IMR-90 (cell line): ENCODE measurements at regions not wholly inside any gene's neighbourhood (a gene's known extent, or its start where the extent isn't known, plus 50 kb on each side); places are given as distances from the start of the nearest gene placed in this dataset.

Experiments
- ATAC-seq: fragments of 200-7000 bp; cut with Tn5 transposase; 2 replicates; pipeline ENCODE4 v1.9.1; 2020; ENCODE audit warnings: low read depth, mild to moderate bottlenecking, moderate library complexity
- BruUV-seq: library from RNA; stranded (reverse); fragments of 400-500 nt; replicated peaks from 2 replicates; lab custom pipeline; 2021; lab: Mats Ljungman, UMichigan
- CTCF ChIA-PET: fragments of 300-600 bp; formaldehyde crosslinking; extraction: SDS; loops from one replicate; lab custom pipeline; 2021; ENCODE audit warnings: antibody characterized with exemption; lab: Yijun Ruan, JAX
- POLR2A ChIA-PET: fragments of 300-600 bp; sonication (Branson Sonifier 250); formaldehyde crosslinking; loops from one replicate; lab custom pipeline; 2022; ENCODE audit warnings: antibody characterized with exemption; ENCODE audit not compliant: unreplicated experiment; lab: Charles Lee
- DNase-seq: peaks from one replicate; pipeline ENCODE4 v3.0.0; 2013
- H2AFZ ChIP-seq: replicated peaks from 2 replicates; pipeline ENCODE3; 2013; ENCODE audit warnings: low read length, mild to moderate bottlenecking; ENCODE audit not compliant: poor library complexity
- H2AK5ac ChIP-seq: 2 replicates; pipeline ENCODE4 v1.6.1; 2013; ENCODE audit warnings: low read depth, low read length, inconsistent platforms
- H2AK9ac ChIP-seq: replicated peaks from 2 replicates; pipeline ENCODE3; 2013; ENCODE audit warnings: mild to moderate bottlenecking, low read depth, low read length, moderate library complexity; ENCODE audit not compliant: poor library complexity
- H2BK120ac ChIP-seq: 2 replicates; pipeline ENCODE4 v1.6.1; 2013; ENCODE audit warnings: low read depth, low read length, inconsistent platforms
- H2BK15ac ChIP-seq: 3 replicates; pipeline ENCODE4 v1.6.1; 2013; ENCODE audit warnings: low read depth, low read length, inconsistent platforms
- H2BK20ac ChIP-seq: 2 replicates; pipeline ENCODE4 v1.6.1; 2013; ENCODE audit warnings: low read depth, mild to moderate bottlenecking, inconsistent platforms, low read length, moderate library complexity
- H2BK5ac ChIP-seq: 2 replicates; pipeline ENCODE4 v1.6.1; 2013; ENCODE audit warnings: mild to moderate bottlenecking, low read depth, low read length, inconsistent platforms; ENCODE audit not compliant: poor library complexity, severe bottlenecking
- H3K14ac ChIP-seq: replicated peaks from 2 replicates; pipeline ENCODE4 v1.6.1; 2013; ENCODE audit warnings: low read depth, low read length, inconsistent platforms
- H3K18ac ChIP-seq: 2 replicates; pipeline ENCODE4 v1.6.1; 2013; ENCODE audit warnings: low read depth, low read length, control low read depth
- H3K23ac ChIP-seq: 2 replicates; pipeline ENCODE4 v1.6.1; 2013; ENCODE audit warnings: low read depth, low read length, inconsistent platforms
- H3K27ac ChIP-seq: 2 replicates; pipeline ENCODE4 v1.5.1; 2013; ENCODE audit warnings: mild to moderate bottlenecking, control low read depth, low read length; ENCODE audit not compliant: insufficient read depth
- H3K27me3 ChIP-seq: 2 replicates; pipeline ENCODE4 v1.6.1; 2013; ENCODE audit warnings: low read length; ENCODE audit not compliant: control insufficient read depth, insufficient read depth
- H3K36me3 ChIP-seq: 2 replicates; pipeline ENCODE4 v1.6.1; 2013; ENCODE audit warnings: low read length, mixed read lengths; ENCODE audit not compliant: control insufficient read depth, insufficient read depth
- H3K4ac ChIP-seq: 2 replicates; pipeline ENCODE4 v1.6.1; 2013; ENCODE audit warnings: low read depth, low read length, inconsistent platforms
- H3K4me1 ChIP-seq: 2 replicates; pipeline ENCODE4 v1.6.1; 2013; ENCODE audit warnings: low read length, mixed read lengths; ENCODE audit not compliant: control insufficient read depth, insufficient read depth
- H3K4me2 ChIP-seq: 2 replicates; pipeline ENCODE4 v1.6.1; 2013; ENCODE audit warnings: low read depth, mild to moderate bottlenecking, control low read depth, low read length, moderate library complexity
- H3K4me3 ChIP-seq: 2 replicates; pipeline ENCODE4 v1.5.1; 2013; ENCODE audit warnings: low read depth, mild to moderate bottlenecking, control low read depth, low read length, moderate library complexity; ENCODE audit not compliant: insufficient read depth
- H3K56ac ChIP-seq: 2 replicates; pipeline ENCODE4 v1.6.1; 2013; ENCODE audit warnings: low read length, inconsistent platforms; ENCODE audit not compliant: insufficient read depth; ENCODE audit errors: extremely low read depth
- H3K79me1 ChIP-seq, 2 experiments: 2 replicates each; pipeline ENCODE4 v1.6.1; 2013; ENCODE audit warnings: low read length in 2 of 2, inconsistent platforms in 1 of 2, low read depth in 1 of 2
- H3K9ac ChIP-seq: 2 replicates; pipeline ENCODE4 v1.6.1; 2013; ENCODE audit warnings: low read depth, low read length, control low read depth
- H3K9me1 ChIP-seq: 2 replicates; pipeline ENCODE4 v1.6.1; 2013; ENCODE audit warnings: low read length, inconsistent platforms; ENCODE audit not compliant: insufficient read depth
- H3K9me3 ChIP-seq: 2 replicates; pipeline ENCODE4 v1.6.1; 2013; ENCODE audit warnings: low read length; ENCODE audit not compliant: control insufficient read depth, insufficient read depth
- H4K20me1 ChIP-seq: 2 replicates; pipeline ENCODE4 v1.6.1; 2013; ENCODE audit warnings: low read length, inconsistent platforms; ENCODE audit not compliant: insufficient read depth
- H4K5ac ChIP-seq: 2 replicates; pipeline ENCODE4 v1.6.1; 2013; ENCODE audit warnings: mild to moderate bottlenecking, low read depth, low read length, control low read depth
- H4K8ac ChIP-seq, 2 experiments: 2 replicates each; pipeline ENCODE4 v1.6.1; 2013; ENCODE audit warnings: low read depth in 2 of 2, low read length in 2 of 2, control low read depth in 1 of 2, inconsistent platforms in 1 of 2
- H4K91ac ChIP-seq: 2 replicates; pipeline ENCODE4 v1.6.1; 2013; ENCODE audit warnings: low read depth, low read length, inconsistent platforms; ENCODE audit not compliant: insufficient read depth
- BHLHE40 ChIP-seq: fragments of 150-350 bp; IDR thresholded peaks from 2 replicates; pipeline ENCODE4 v1.6.1; 2016; ENCODE audit warnings: mild to moderate bottlenecking, low read depth, low read length
- CEBPB ChIP-seq: IDR thresholded peaks from 2 replicates; pipeline ENCODE4 v1.6.1; 2012; ENCODE audit warnings: low read depth, low read length, improper control_type of control experiment
- CTCF ChIP-seq: conservative IDR thresholded peaks from 2 replicates; pipeline ENCODE4 v1.5.1; 2012; ENCODE audit warnings: mild to moderate bottlenecking, low read depth, low read length, improper control_type of control experiment
- ELK1 ChIP-seq: fragments of 150-350 bp; IDR thresholded peaks from 2 replicates; pipeline ENCODE4 v1.6.1; 2016; ENCODE audit warnings: low read depth, mild to moderate bottlenecking, low read length, moderate library complexity, borderline replicate concordance
- FOS ChIP-seq: fragments of 150-350 bp; IDR thresholded peaks from 2 replicates; pipeline ENCODE4 v1.6.1; 2016; ENCODE audit warnings: low read depth, low read length
- MAZ ChIP-seq: IDR thresholded peaks from 2 replicates; pipeline ENCODE4 v1.6.1; 2012; ENCODE audit warnings: low read depth, mild to moderate bottlenecking, low read length, improper control_type of control experiment, moderate library complexity, borderline replicate concordance
- NFE2L2 ChIP-seq: fragments of 150-350 bp; IDR thresholded peaks from 2 replicates; pipeline ENCODE4 v1.6.1; 2016; ENCODE audit warnings: low read depth, mild to moderate bottlenecking, low read length
- POLR2A ChIP-seq: IDR thresholded peaks from 2 replicates; pipeline ENCODE4 v1.6.1; 2012; ENCODE audit warnings: mild to moderate bottlenecking, low read depth, low read length
- RCOR1 ChIP-seq: IDR thresholded peaks from 2 replicates; pipeline ENCODE4 v1.6.1; 2012; ENCODE audit warnings: mild to moderate bottlenecking, low read length, improper control_type of control experiment; ENCODE audit not compliant: insufficient replicate concordance
- RFX5 ChIP-seq: IDR thresholded peaks from 2 replicates; pipeline ENCODE4 v1.8.0; 2012; ENCODE audit warnings: low read depth, mild to moderate bottlenecking, low read length, moderate library complexity
- WGBS, 2 experiments: methylation state at CpG; one replicate each; pipeline versions ENCODE4 v1.1.5 to v1.1.7; 2013; ENCODE audit warnings: missing lambda C conversion rate in 2 of 2; ENCODE audit not compliant: insufficient read length in 1 of 2; ENCODE audit errors: extremely low coverage in 2 of 2; 5-methylcytosine and 5-hydroxymethylcytosine counted together
- dilution Hi-C: fragments of 300-500 bp; cut with HindIII; formaldehyde crosslinking; loops from one replicate; pipeline ENCODE4 v1.14.3; 2018; ENCODE audit warnings: low sequenced_read_pairs; ENCODE audit not compliant: unreplicated experiment
- in situ Hi-C: fragments of 300-500 bp; cut with MboI; formaldehyde crosslinking; loops from 3 replicates; pipeline ENCODE4 v1.14.3; 2019; ENCODE audit warnings: low sequenced_read_pairs, inconsistent platforms, mixed read lengths
- intact Hi-C: fragments of 100-400 bp; cut with micrococcal nuclease; formaldehyde crosslinking; loops from 2 replicates; pipeline ENCODE4 v1.10.0; 2022

GRCh38 chr17:79349506-79350400 lies 261.1 kb downstream of the RBFOX3 start:
- Histone ChIP-seq H2BK15ac (no peak overlapping the region), H3K56ac (no peak overlapping the region), H3K23ac (no peak overlapping the region), H4K91ac (no peak overlapping the region), H4K20me1 (no peaks in the 10 kb centered on the region), H2AFZ (no peak overlapping the region), H3K4ac (no peak overlapping the region), H3K36me3 (no peaks in the 10 kb centered on the region), H3K9me1 (no peaks in the 10 kb centered on the region), H3K27me3 (peaks cover 7% of the 10 kb centered on the region), H3K9ac (no peak overlapping the region), H3K4me1 (no peaks in the 10 kb centered on the region), H4K8ac (no peak overlapping the region), H4K5ac (no peak overlapping the region), H3K18ac (no peak overlapping the region), H2AK9ac (no peak overlapping the region), H3K4me2 (no peak overlapping the region), H3K27ac (no peak overlapping the region), H3K9me3 (no peaks in the 10 kb centered on the region), H2AK5ac (no peak overlapping the region), H3K79me1 (no peaks in the 10 kb centered on the region), H3K4me3 (no peak overlapping the region), H3K14ac (no peak overlapping the region), H2BK20ac (no peak overlapping the region), H2BK5ac (no peak overlapping the region), H2BK120ac (no peak overlapping the region)
- CTCF ChIA-PET, result no interaction called here
- BruUV-seq, result no TSS peak
- intact Hi-C loops, result no loop called here
- TF ChIP-seq NFE2L2 (no peak), MAZ (no peak), CEBPB (no peak), BHLHE40 (no peak), ELK1 (no peak), FOS (no peak), CTCF (no peak), RFX5 (no peak), POLR2A (no peak), RCOR1 (no peak)
- DNase-seq (no peak), ATAC-seq (no peak)
- POLR2A ChIA-PET, result no interaction called here
- 56% methylated on average over 14 of the region's 22 CpGs; no CpG with 5 or more reads in 1 of the 2 experiments for WGBS, 2 experiments
- in situ Hi-C loops, result no loop called here
- dilution Hi-C loops, result no loop called here
